HUES6 (cell line): ENCODE measurements at regions not wholly inside any gene's neighbourhood (a gene's known extent, or its start where the extent isn't known, plus 50 kb on each side); places are given as distances from the start of the nearest gene placed in this dataset.

Experiments
- H3K27ac ChIP-seq: 2 replicates; pipeline ENCODE4 v1.7.0; 2013; ENCODE audit warnings: low read depth, mild to moderate bottlenecking, low read length, inconsistent platforms
- H3K27me3 ChIP-seq: 2 replicates; pipeline ENCODE4 v1.6.1; 2013; ENCODE audit warnings: low read length; ENCODE audit not compliant: control insufficient read depth, insufficient read depth
- H3K36me3 ChIP-seq: 2 replicates; pipeline ENCODE4 v1.6.1; 2013; ENCODE audit warnings: low read length; ENCODE audit not compliant: control insufficient read depth, insufficient read depth
- H3K4me1 ChIP-seq: 2 replicates; pipeline ENCODE4 v1.6.1; 2013; ENCODE audit warnings: low read length; ENCODE audit not compliant: control insufficient read depth, insufficient read depth
- H3K4me3 ChIP-seq: 2 replicates; pipeline ENCODE4 v1.5.1; 2013; ENCODE audit warnings: low read depth, low read length
- H3K9ac ChIP-seq: one replicate; pipeline ENCODE4 v1.6.1; 2013; ENCODE audit warnings: mild to moderate bottlenecking, low read length
- H3K9me3 ChIP-seq: 2 replicates; pipeline ENCODE4 v1.6.1; 2013; ENCODE audit warnings: low read depth, low read length; ENCODE audit not compliant: control insufficient read depth, insufficient read depth

DNA sequence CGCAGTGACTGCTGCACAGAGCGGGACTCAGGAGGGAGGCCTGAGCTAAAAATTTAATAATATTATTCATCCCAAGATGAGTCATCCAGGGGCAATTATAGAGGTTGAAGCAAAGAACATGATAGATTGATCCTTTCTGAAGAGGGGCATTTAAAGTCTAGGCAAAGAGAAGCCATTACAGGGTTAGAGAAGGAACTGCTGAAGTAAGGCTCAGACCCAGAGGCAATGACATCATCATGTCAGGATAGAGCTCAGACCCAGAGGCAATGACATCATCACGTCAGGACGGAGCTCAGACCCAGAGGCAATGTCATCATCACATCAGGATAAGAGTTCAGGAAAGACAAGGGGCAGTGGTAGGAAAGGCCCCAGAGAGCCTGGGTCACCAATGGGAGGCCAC is 184.0 kb downstream of the TMEM18 start:
- no peak overlapping the region for H3K4me3 ChIP-seq
- no peak overlapping the region for H3K9ac ChIP-seq
- no peak overlapping the region for H3K27ac ChIP-seq
- H3K4me1 ChIP-seq, result no peaks in the 10 kb centered on the region
- H3K36me3 ChIP-seq, result no peaks in the 10 kb centered on the region
- H3K27me3 ChIP-seq, result no peaks in the 10 kb centered on the region
- no peaks in the 10 kb centered on the region for H3K9me3 ChIP-seq

DNA sequence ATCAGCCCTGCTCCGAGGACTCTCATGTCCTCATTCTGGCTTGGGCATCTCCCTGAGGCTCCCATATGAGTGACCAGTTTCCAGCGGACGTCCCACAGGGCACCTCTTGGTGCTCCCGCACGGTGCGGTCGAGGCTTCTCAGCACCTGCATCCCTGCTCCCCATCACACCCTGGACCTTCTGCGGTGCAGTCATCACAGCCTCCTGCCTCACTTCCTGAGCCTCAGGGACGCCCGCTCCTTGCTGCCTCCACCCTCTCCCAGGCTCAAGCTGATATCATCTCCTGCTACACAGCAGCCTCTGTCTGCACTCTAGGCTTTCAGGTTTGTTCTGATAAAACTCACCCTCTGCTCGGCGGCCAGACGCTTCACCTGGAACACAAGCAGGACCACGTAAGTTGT is 185.0 kb downstream of the TMEM18 start:
- no peak overlapping the region for H3K4me3 ChIP-seq
- H3K9me3 ChIP-seq, result no peaks in the 10 kb centered on the region
- no peak overlapping the region for H3K9ac ChIP-seq
- H3K4me1 ChIP-seq, result no peaks in the 10 kb centered on the region
- H3K27me3 ChIP-seq, result no peaks in the 10 kb centered on the region
- H3K36me3 ChIP-seq, result no peaks in the 10 kb centered on the region
- no peak overlapping the region for H3K27ac ChIP-seq

DNA sequence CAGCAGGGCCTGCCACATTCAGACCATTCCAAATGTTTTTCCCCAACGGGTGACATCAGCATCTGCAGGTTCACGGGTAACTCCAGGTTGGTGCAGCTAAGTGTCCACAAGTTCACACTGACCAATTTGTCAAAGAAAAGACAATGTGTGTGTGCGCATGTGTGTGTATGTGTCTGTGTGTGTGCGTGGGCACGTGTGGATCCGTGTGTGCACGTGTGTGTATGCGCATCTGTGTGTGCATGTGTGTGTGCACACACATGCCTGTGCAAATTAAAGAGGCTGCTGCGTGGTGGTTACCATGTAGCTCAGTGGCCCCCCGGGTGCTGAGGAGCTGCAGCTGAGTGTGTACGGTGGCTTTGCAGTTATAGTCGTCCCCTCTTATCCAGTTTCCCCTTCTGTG is 187.4 kb downstream of the TMEM18 start:
- Histone ChIP-seq H3K36me3 (no peaks in the 10 kb centered on the region), H3K9me3 (no peaks in the 10 kb centered on the region), H3K9ac (no peak overlapping the region), H3K4me1 (no peaks in the 10 kb centered on the region), H3K4me3 (no peak overlapping the region), H3K27ac (no peak overlapping the region), H3K27me3 (no peaks in the 10 kb centered on the region)

DNA sequence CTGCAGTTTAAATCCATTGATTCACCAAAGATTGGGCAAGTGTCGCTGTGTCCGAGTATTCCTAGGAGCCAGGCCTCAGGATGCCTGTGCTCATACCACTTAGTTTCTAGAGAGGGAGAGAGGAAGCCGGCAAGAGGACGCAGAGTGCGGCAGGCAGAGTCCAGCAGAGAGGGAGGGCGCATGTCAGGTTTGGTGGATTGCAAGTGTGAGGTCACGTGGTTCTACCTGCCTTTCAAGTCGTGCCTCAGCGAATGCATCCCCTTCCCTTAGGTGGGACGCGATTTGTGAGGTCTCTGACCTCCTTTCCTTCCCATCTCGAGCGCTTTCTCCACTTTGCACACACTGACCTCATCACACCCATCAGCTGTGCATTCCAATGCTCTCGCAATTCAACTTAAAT is 188.1 kb downstream of the TMEM18 start:
- Histone ChIP-seq H3K4me1 (no peaks in the 10 kb centered on the region), H3K27ac (no peak overlapping the region), H3K9ac (no peak overlapping the region), H3K9me3 (no peaks in the 10 kb centered on the region), H3K36me3 (no peaks in the 10 kb centered on the region), H3K4me3 (no peak overlapping the region), H3K27me3 (no peaks in the 10 kb centered on the region)

DNA sequence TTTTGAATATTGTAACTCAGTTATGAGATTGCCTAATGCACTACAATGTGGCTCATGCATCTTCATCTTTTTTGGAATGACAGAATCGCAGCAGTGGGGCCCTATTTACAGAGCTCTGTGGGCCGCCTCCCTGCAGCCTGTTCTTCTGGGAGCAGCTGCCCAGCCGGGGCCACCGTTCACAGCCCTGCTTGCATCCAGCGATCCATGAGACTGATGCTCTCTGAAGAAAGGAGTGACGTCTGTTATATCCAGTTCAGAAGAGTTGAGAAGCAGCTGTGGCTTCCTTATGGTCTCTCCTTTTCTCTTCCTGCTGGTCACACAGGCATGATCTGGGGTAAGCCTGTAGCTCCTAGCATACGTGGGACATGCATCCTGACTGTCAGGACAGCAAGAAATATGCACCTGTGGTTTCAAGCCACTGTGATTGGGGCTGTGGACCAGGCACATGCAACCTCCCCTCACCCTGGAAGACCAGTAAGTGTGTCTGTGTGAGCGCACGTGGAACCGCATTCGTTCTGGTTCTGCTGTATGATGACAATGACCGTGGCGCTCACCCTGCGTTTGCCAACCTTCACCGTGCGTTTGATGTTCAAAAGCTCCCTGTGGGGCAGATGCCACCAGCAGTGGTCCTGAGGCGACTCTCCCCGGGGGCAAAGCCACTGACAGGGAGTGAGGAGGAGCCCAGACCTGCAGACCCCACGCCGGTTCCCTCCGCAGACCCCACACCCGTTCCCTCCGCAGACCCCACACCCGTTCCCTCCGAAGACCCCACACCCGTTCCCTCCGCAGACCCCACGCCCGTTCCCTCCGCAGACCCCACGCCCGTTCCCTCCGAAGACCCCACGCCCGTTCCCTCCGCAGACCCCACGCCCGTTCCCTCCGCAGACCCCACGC is 189.8 kb downstream of the TMEM18 start:
- no peaks in the 10 kb centered on the region for H3K9me3 ChIP-seq
- no peak overlapping the region for H3K4me3 ChIP-seq
- no peaks in the 10 kb centered on the region for H3K36me3 ChIP-seq
- H3K27me3 ChIP-seq, result no peaks in the 10 kb centered on the region
- no peaks in the 10 kb centered on the region for H3K4me1 ChIP-seq
- H3K27ac ChIP-seq, result no peak overlapping the region
- H3K9ac ChIP-seq, result no peak overlapping the region

DNA sequence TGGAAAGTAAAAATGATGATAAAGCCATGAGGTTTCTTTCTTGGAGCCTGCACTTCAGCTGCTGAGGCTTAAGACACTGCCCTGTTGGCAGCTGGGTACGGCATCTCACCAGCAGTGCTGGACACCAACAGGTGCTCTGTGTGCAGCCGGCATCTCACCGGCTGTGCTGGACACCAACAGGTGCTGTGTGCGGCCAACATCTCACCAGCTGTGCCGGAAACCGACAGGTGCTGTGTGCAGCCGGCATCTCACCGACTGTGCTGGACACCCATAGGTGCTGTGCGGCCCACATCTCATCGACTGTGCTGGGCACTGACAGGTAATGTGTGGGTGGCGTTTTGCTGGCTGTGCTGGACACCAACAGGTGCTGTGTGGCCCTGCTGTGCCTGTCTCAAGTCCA is 190.8 kb downstream of the TMEM18 start:
- Histone ChIP-seq H3K36me3 (no peaks in the 10 kb centered on the region), H3K4me3 (no peak overlapping the region), H3K27me3 (no peaks in the 10 kb centered on the region), H3K9me3 (no peaks in the 10 kb centered on the region), H3K4me1 (no peaks in the 10 kb centered on the region), H3K27ac (no peak overlapping the region), H3K9ac (no peak overlapping the region)

DNA sequence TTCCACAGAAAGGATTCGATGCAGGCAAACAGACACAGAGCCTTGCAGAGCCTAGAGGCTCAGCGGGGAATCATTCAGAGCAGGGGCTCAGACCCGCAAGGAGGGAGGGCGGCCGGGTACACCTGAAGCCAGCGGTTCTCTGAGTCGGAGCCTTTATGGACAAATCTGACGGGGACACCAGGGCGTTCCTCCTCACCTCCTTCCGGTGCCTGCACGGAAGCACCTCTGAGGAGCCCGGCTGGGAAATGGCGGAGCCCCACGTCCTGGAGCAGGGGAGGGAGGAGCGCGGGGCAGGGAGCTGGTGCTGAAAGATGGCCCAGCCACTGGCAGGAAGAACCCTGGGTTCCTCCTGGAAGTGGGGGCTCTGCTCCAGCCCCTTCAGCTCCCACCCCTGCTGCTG is 193.5 kb upstream of the ALKAL2 start:
- H3K36me3 ChIP-seq, result no peaks in the 10 kb centered on the region
- H3K9ac ChIP-seq, result no peak overlapping the region
- no peak overlapping the region for H3K27ac ChIP-seq
- H3K4me1 ChIP-seq, result peaks cover 6% of the 10 kb centered on the region; the same call in 1 of the 2 replicates
- H3K4me3 ChIP-seq, result no peak overlapping the region
- no peaks in the 10 kb centered on the region for H3K27me3 ChIP-seq
- H3K9me3 ChIP-seq, result no peaks in the 10 kb centered on the region

DNA sequence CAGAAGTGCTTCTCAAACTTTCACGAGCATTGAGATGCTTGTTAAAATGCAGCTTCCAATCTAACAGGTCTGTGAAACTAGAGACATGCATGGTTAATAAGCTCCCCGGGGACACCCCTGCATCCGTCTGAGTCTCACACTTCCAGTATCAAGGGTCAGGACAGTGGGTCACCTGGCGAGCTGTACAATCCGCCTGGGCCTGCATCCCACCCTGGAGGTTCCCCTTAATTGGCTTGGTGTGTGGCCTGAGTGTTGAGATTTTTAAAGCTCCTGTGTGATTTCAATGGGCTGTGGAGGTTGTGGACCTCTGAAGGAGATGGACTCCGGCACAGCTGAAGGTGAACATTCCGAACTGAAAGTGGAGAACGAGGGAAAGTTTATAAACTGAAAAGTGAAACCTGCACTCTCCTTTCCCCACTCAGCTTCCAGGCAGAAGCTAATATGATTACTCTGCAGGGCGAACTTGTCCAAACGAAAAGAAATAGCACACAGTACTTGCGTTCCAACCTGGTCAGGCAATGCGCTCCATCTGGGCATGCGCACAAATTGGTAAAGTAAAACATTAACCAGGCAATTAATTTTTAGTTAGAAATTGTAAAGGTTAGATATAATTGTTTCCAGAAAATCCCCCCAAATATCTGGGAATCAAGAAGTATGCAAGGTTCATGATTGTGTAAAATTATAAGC is 191.7 kb upstream of the ALKAL2 start:
- no peaks in the 10 kb centered on the region for H3K27me3 ChIP-seq
- H3K9me3 ChIP-seq, result peaks cover 2% of the 10 kb centered on the region; the same call in 1 of the 2 replicates
- H3K4me3 ChIP-seq, result no peak overlapping the region

DNA sequence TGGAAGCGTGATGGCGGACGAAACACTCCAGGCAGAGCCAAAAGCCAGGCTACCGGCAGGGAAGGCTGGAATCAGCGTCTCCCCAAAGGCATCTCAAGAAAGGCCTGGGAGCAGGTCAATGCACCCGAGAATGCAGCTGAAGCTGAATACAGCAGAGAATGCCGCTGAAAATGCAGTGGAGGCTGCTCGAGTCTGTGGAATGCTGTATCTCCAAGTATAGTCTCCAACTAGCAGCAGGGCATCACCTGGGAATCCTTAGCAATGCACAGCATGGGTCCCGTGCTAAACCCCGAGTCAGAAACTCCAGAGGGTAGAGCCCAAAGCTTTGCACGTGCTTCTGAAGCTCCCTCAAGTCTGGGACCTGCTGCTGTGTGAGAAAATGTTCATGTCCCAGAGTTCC is 191.1 kb upstream of the ALKAL2 start:
- Histone ChIP-seq H3K4me1 (peaks cover 6% of the 10 kb centered on the region; the same call in 1 of the 2 replicates), H3K36me3 (no peaks in the 10 kb centered on the region), H3K27me3 (no peaks in the 10 kb centered on the region), H3K9ac (no peak overlapping the region), H3K27ac (no peak overlapping the region), H3K4me3 (no peak overlapping the region), H3K9me3 (peaks cover 5% of the 10 kb centered on the region; the same call in 1 of the 2 replicates)

More for the DNA sequence above, 191.7 kb upstream of the ALKAL2 start:
- no peak overlapping the region for H3K9ac ChIP-seq
- peaks cover 6% of the 10 kb centered on the region; the same call in 1 of the 2 replicates for H3K4me1 ChIP-seq
- H3K36me3 ChIP-seq, result no peaks in the 10 kb centered on the region
- no peak overlapping the region for H3K27ac ChIP-seq

DNA sequence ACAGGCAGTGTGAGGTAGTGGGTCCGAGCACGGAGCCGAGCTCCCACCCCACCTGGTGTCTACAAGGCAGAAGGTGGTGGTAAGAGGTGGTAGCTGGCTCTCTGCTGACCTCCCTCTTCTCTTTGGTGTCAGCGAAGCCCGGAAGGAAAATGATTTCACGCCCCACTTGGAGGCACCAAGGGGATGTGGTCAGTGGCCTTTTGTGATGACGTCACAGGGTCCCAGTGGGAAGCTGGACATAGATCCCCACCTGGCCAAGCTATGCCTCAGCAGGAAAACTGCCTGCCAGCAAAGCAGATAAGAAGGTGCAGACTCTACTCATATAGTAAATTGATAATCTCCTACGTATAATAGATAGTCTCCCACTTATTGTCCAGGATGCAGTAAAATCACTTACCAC is 183.7 kb upstream of the ALKAL2 start:
- Histone ChIP-seq H3K27me3 (peaks cover 38% of the 10 kb centered on the region), H3K9ac (no peak overlapping the region), H3K4me3 (no peak overlapping the region), H3K36me3 (no peaks in the 10 kb centered on the region), H3K4me1 (no peaks in the 10 kb centered on the region), H3K9me3 (peaks cover 10% of the 10 kb centered on the region), H3K27ac (no peak overlapping the region)

DNA sequence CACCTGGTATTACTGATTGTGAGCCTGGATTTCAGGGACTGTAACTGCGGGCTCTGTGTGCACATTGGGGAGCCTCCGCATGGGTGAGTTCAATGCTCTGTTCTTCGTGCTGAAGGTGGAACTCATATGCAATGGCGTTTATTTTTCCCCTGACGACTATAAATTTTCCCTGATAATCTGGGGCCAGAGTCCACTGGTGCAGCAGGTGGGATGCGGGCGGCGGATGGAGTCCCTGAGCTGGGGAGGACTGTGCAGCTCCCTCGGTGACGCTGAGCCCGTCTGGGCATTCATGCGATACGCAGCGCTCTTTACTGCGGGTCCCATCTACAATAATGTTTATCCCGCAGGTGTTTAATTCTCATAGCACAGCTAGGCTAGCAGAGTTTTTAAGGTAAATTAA is 181.6 kb upstream of the ALKAL2 start:
- Histone ChIP-seq H3K27me3 (peaks cover 39% of the 10 kb centered on the region), H3K27ac (no peak overlapping the region), H3K9ac (no peak overlapping the region), H3K4me1 (no peaks in the 10 kb centered on the region), H3K4me3 (no peak overlapping the region), H3K36me3 (no peaks in the 10 kb centered on the region), H3K9me3 (peaks cover 7% of the 10 kb centered on the region)
